OCI-LY1 (cell line): ENCODE measurements at regions not wholly inside any gene's neighbourhood (a gene's known extent, or its start where the extent isn't known, plus 50 kb on each side); places are given as distances from the start of the nearest gene placed in this dataset.

Experiments used
- H2AFZ ChIP-seq: fragments of 200-600 bp; sonication (generic), shearing (Covaris generic); 2 replicates; pipeline ENCODE4 v1.6.0; 2014; ENCODE audit warnings: antibody characterized with exemption, mild to moderate bottlenecking, low read length
- H3F3A ChIP-seq: fragments of 200-600 bp; sonication (generic), shearing (Covaris generic); 2 replicates; pipeline ENCODE4 v1.6.0; 2014; ENCODE audit warnings: mild to moderate bottlenecking, antibody characterized with exemption, low read length, moderate library complexity; ENCODE audit not compliant: insufficient read depth
- H3K27ac ChIP-seq: fragments of 200-600 bp; sonication (generic); 2 replicates; pipeline ENCODE4 v1.5.1; 2014; ENCODE audit warnings: low read length, mixed run types, mild to moderate bottlenecking, low read depth; ENCODE audit not compliant: poor library complexity, severe bottlenecking
- H3K27me3 ChIP-seq: fragments of 200-600 bp; sonication (generic); 2 replicates; pipeline ENCODE4 v1.6.0; 2014; ENCODE audit warnings: antibody characterized with exemption, mild to moderate bottlenecking, low read length, moderate library complexity; ENCODE audit not compliant: insufficient read depth
- H3K36me3 ChIP-seq: fragments of 200-600 bp; sonication (generic); 2 replicates; pipeline ENCODE4 v1.6.1; 2014; ENCODE audit warnings: mild to moderate bottlenecking, antibody characterized with exemption, low read length, moderate library complexity, mixed read lengths; ENCODE audit not compliant: insufficient read depth
- H3K4me1 ChIP-seq: fragments of 200-600 bp; sonication (generic); 2 replicates; pipeline ENCODE4 v1.5.1; 2014; ENCODE audit warnings: mild to moderate bottlenecking, low read length, moderate library complexity; ENCODE audit not compliant: insufficient read depth, severe bottlenecking
- H3K4me2 ChIP-seq: fragments of 200-600 bp; sonication (generic), shearing (Covaris generic); 2 replicates; pipeline ENCODE4 v1.6.1; 2014; ENCODE audit warnings: low read length
- H3K4me3 ChIP-seq: fragments of 200-600 bp; sonication (generic); 2 replicates; pipeline ENCODE4 v1.5.1; 2014; ENCODE audit warnings: low read length, low read depth, mild to moderate bottlenecking, mixed read lengths; ENCODE audit not compliant: poor library complexity, severe bottlenecking
- H3K79me2 ChIP-seq: fragments of 200-600 bp; shearing (Covaris generic); 2 replicates; pipeline ENCODE4 v1.6.1; 2016; ENCODE audit warnings: mixed run types, low read length, mixed read lengths; ENCODE audit not compliant: insufficient read depth
- H3K9ac ChIP-seq: fragments of 200-600 bp; sonication (generic), shearing (Covaris generic); 2 replicates; pipeline ENCODE4 v1.6.1; 2014; ENCODE audit warnings: mild to moderate bottlenecking, low read length, mixed read lengths
- H3K9me2 ChIP-seq: fragments of 200-600 bp; sonication (generic), shearing (Covaris generic); 2 replicates; pipeline ENCODE4 v1.6.1; 2014; ENCODE audit warnings: low read depth, mild to moderate bottlenecking, low read length, mixed read lengths
- H3K9me3 ChIP-seq: fragments of 200-600 bp; shearing (Covaris generic); 2 replicates; pipeline ENCODE4 v1.6.1; 2014; ENCODE audit warnings: low read length, mixed read lengths
- H4K20me1 ChIP-seq: fragments of 200-600 bp; sonication (generic), shearing (Covaris generic); 2 replicates; pipeline ENCODE4 v1.6.0; 2016; ENCODE audit warnings: mild to moderate bottlenecking, low read length; ENCODE audit not compliant: insufficient read depth
- CTCF ChIP-seq: fragments of 200-600 bp; sonication (generic), shearing (Covaris generic); IDR thresholded peaks from 2 replicates; pipeline ENCODE4 v1.5.1; 2017; ENCODE audit warnings: mild to moderate bottlenecking, antibody characterized with exemption, low read length, moderate library complexity, mixed read lengths
- EZH2 ChIP-seq: fragments of 200-600 bp; sonication (generic), shearing (Covaris generic); IDR thresholded peaks from 2 replicates; pipeline ENCODE4 v1.8.0; 2017; ENCODE audit warnings: borderline replicate concordance, mixed run types, mild to moderate bottlenecking, antibody characterized with exemption, low read length, moderate library complexity, mixed read lengths

- Histone ChIP-seq H3K4me1 (no peaks in the 10 kb centered on the region), H3F3A (no peaks in the 10 kb centered on the region), H2AFZ (no peak overlapping the region), H3K79me2 (no peaks in the 10 kb centered on the region), H3K27ac (no peak overlapping the region), H3K27me3 (no peaks in the 10 kb centered on the region), H3K4me3 (no peak overlapping the region), H3K9me3 (no peaks in the 10 kb centered on the region), H3K36me3 (no peaks in the 10 kb centered on the region), H3K9me2 (no peaks in the 10 kb centered on the region), H3K4me2 (no peak overlapping the region), H4K20me1 (no peaks in the 10 kb centered on the region), H3K9ac (no peak overlapping the region)
- no peak for TF ChIP-seq CTCF
- no peak for TF ChIP-seq EZH2
Observed at GRCh38 chr5:152884006-152884405, 478.9 kb upstream of the NMUR2 start.

GRCh38 chr5:152900332-152900731 lies 495.3 kb upstream of the NMUR2 start:
- Histone ChIP-seq H3K9me3 (no peaks in the 10 kb centered on the region), H3K27ac (no peak overlapping the region), H3K9me2 (no peaks in the 10 kb centered on the region), H3K79me2 (no peaks in the 10 kb centered on the region), H4K20me1 (no peaks in the 10 kb centered on the region), H3K27me3 (no peaks in the 10 kb centered on the region), H3K4me1 (no peaks in the 10 kb centered on the region), H3K4me3 (no peak overlapping the region), H3K9ac (no peak overlapping the region), H2AFZ (no peak overlapping the region), H3K36me3 (no peaks in the 10 kb centered on the region), H3K4me2 (no peak overlapping the region), H3F3A (no peaks in the 10 kb centered on the region)
- TF ChIP-seq EZH2 (no peak), CTCF (no peak)

- Histone ChIP-seq H3K4me3 (no peak overlapping the region), H3K36me3 (no peaks in the 10 kb centered on the region), H4K20me1 (no peaks in the 10 kb centered on the region), H3K4me2 (no peak overlapping the region), H2AFZ (no peak overlapping the region), H3F3A (no peaks in the 10 kb centered on the region), H3K9ac (no peak overlapping the region), H3K4me1 (no peaks in the 10 kb centered on the region), H3K79me2 (no peaks in the 10 kb centered on the region), H3K27me3 (no peaks in the 10 kb centered on the region), H3K9me3 (no peaks in the 10 kb centered on the region), H3K27ac (no peak overlapping the region), H3K9me2 (no peaks in the 10 kb centered on the region)
- TF ChIP-seq CTCF (no peak), EZH2 (no peak)
Observed at GRCh38 chr5:152901754-152902153, 496.7 kb upstream of the NMUR2 start.
